ENCODE measurements at regions not wholly inside any gene's neighbourhood (a gene's known extent, or its start where the extent isn't known, plus 50 kb on each side); places are given as distances from the start of the nearest gene placed in this dataset.

- no peak for TF ChIP-seq TAF1 (IDR thresholded peaks at IDR 0.05; ENCODE audit: low read depth, low read length)
- TF ChIP-seq POLR2A (IDR thresholded peaks at IDR 0.05; ENCODE audit: low read depth, low read length) = no peak
- TF ChIP-seq POLR2AphosphoS5 (IDR thresholded peaks at IDR 0.05; ENCODE audit: low read depth, low read length) = no peak
- TF ChIP-seq SPI1 (IDR thresholded peaks at IDR 0.05; ENCODE audit: low read depth, low read length) = no peak
- no peak for TF ChIP-seq POU2F2 (IDR thresholded peaks at IDR 0.05; ENCODE audit: low read depth, low read length)
- TF ChIP-seq PAX5 (IDR thresholded peaks at IDR 0.05; ENCODE audit: insufficient read depth, low read length, severe bottlenecking) = no peak
Observed at GRCh38 chr7:130970196-130970595, 236.2 kb upstream of the KLF14 start.
